K562 (cell line): ENCODE measurements at regions not wholly inside any gene's neighbourhood (a gene's known extent, or its start where the extent isn't known, plus 50 kb on each side); places are given as distances from the start of the nearest gene placed in this dataset.

Experiments used
- ATAC-seq: fragments of 200-7000 bp; cut with Tn5 transposase; 3 replicates; pipeline ENCODE4 v1.9.1; 2020; ENCODE audit warnings: moderate library complexity
- BruUV-seq: library from RNA; stranded (reverse); fragments of 400-500 nt; replicated peaks from 2 replicates; lab custom pipeline; 2021; lab: Mats Ljungman, UMichigan
- CTCF ChIA-PET: fragments of 300-600 bp; formaldehyde crosslinking; extraction: SDS; loops from one replicate; lab custom pipeline; 2021; ENCODE audit warnings: low intra/inter-chr PET ratio; lab: Yijun Ruan, JAX
- POLR2A ChIA-PET: fragments of 300-600, 350-650 bp; sonication (Branson Sonifier 250); formaldehyde crosslinking; extraction: SDS; loops from one replicate; lab custom pipeline; 2021; ENCODE audit warnings: antibody characterized with exemption, inconsistent platforms; lab: Yijun Ruan, JAX
- DNase-seq, 4 experiments: peaks; one replicate each; pipeline versions ENCODE4 v3.0.0 to v3.0.0-alpha.2; 2011 to 2018; ENCODE audit warnings: low spot score in 3 of 4, mixed read lengths in 3 of 4; ENCODE audit errors: extremely low read depth in 1 of 4
- FAIRE-seq: peaks from 2 replicates; lab custom pipeline; 2011; peaks lifted over from hg19 to GRCh38; lab: Jason Lieb, UNC
- H2AFZ ChIP-seq: 2 replicates; pipeline ENCODE4 v1.6.0; 2011; ENCODE audit warnings: low read depth, low read length, control low read depth, inconsistent platforms
- H3K27ac ChIP-seq: fragments of 200-600 bp; 3 replicates; pipeline ENCODE4 v1.8.0; 2011; ENCODE audit warnings: low read depth, mild to moderate bottlenecking, control low read depth, inconsistent platforms, low read length, moderate library complexity, mixed read lengths; ENCODE audit errors: extremely low read depth
- H3K27me3 ChIP-seq, 2 experiments: fragments of 300-600 bp in 1 of 2; 2 replicates in 1 of 2; 3 replicates in 1 of 2; pipeline versions ENCODE4 v1.6.0 to v1.8.0; 2011; ENCODE audit warnings: inconsistent platforms in 2 of 2, low read length in 2 of 2, mild to moderate bottlenecking in 1 of 2, mixed read lengths in 1 of 2, moderate library complexity in 1 of 2; ENCODE audit not compliant: control insufficient read depth in 2 of 2, insufficient read depth in 2 of 2
- H3K36me3 ChIP-seq: fragments of 300-600 bp; 3 replicates; pipeline ENCODE4 v1.8.0; 2011; ENCODE audit warnings: mild to moderate bottlenecking, low read length, inconsistent platforms; ENCODE audit not compliant: control insufficient read depth, insufficient read depth
- H3K4me1 ChIP-seq, 2 experiments: fragments of 200-600 bp in 1 of 2; replicated peaks in 1 of 2; 2 replicates in 1 of 2; 3 replicates in 1 of 2; pipeline versions ENCODE4 v1.5.1 to v1.8.0; 2011; ENCODE audit warnings: inconsistent platforms in 2 of 2, low read length in 2 of 2, mild to moderate bottlenecking in 1 of 2, mixed read lengths in 1 of 2, moderate library complexity in 1 of 2; ENCODE audit not compliant: control insufficient read depth in 2 of 2, insufficient read depth in 2 of 2
- H3K4me2 ChIP-seq: 2 replicates; pipeline ENCODE4 v1.6.1; 2011; ENCODE audit warnings: low read length, control low read depth, inconsistent platforms, mixed read lengths; ENCODE audit not compliant: insufficient read depth
- H3K4me3 ChIP-seq: fragments of 200-600 bp; sonication (generic), shearing (Covaris generic); 2 replicates; pipeline ENCODE4 v1.5.1; 2016; ENCODE audit warnings: control low read depth, inconsistent platforms
- H3K79me2 ChIP-seq: fragments of 200-600 bp; 3 replicates; pipeline ENCODE4 v1.8.0; 2011; ENCODE audit warnings: low read length, inconsistent platforms; ENCODE audit not compliant: control insufficient read depth, insufficient read depth
- H3K9ac ChIP-seq, 2 experiments: 2 replicates each; pipeline versions ENCODE4 v1.6.0 to v1.6.1; 2011; ENCODE audit warnings: low read depth in 2 of 2, low read length in 2 of 2, control low read depth in 1 of 2, inconsistent platforms in 1 of 2, mild to moderate bottlenecking in 1 of 2, mixed read lengths in 1 of 2; ENCODE audit not compliant: insufficient read depth in 1 of 2
- H3K9me1 ChIP-seq: one replicate; pipeline ENCODE4 v1.6.0; 2011; ENCODE audit warnings: inconsistent platforms, mild to moderate bottlenecking, low read length, moderate library complexity; ENCODE audit not compliant: control insufficient read depth, insufficient read depth
- H3K9me3 ChIP-seq: replicated peaks from 2 replicates; pipeline ENCODE4 v1.5.1; 2011; ENCODE audit warnings: low read depth, low read length, inconsistent platforms; ENCODE audit not compliant: control insufficient read depth, insufficient read depth
- H4K20me1 ChIP-seq: replicated peaks from 2 replicates; pipeline ENCODE4 v1.6.1; 2011; ENCODE audit warnings: low read length, inconsistent platforms, mixed read lengths; ENCODE audit not compliant: control insufficient read depth, insufficient read depth
- CC2D1A ChIP-seq: fragments of 450-650 bp; IDR thresholded peaks from 2 replicates; pipeline ENCODE4 v1.6.1; 2017; ENCODE audit warnings: mild to moderate bottlenecking
- CREB3L1 ChIP-seq: fragments of 450-650 bp; IDR thresholded peaks from 2 replicates; pipeline ENCODE4 v1.6.1; 2014; ENCODE audit warnings: low read depth, mild to moderate bottlenecking, moderate library complexity, borderline replicate concordance
- CSDE1 ChIP-seq, 2 experiments: fragments of 450-650 bp; IDR thresholded peaks; 2 replicates each; pipeline ENCODE4 v1.6.1; 2016; ENCODE audit warnings: mild to moderate bottlenecking in 1 of 2
- CXXC5 ChIP-seq: fragments of 250-450 bp; sonication (Bioruptor Pico); IDR thresholded peaks from 2 replicates; pipeline ENCODE4 v1.8.0; 2022; ENCODE audit warnings: inconsistent platforms, mild to moderate bottlenecking, moderate library complexity
- E2F8 ChIP-seq: fragments of 450-650 bp; IDR thresholded peaks from 2 replicates; pipeline ENCODE4 v1.7.1; 2018; ENCODE audit warnings: mild to moderate bottlenecking, low read depth; ENCODE audit not compliant: partially characterized antibody
- HNRNPK ChIP-seq: fragments of 200-400 bp; formaldehyde crosslinking; IDR thresholded peaks from one replicate; pipeline ENCODE4 v1.6.1; 2018; ENCODE audit warnings: mild to moderate bottlenecking, low read depth, low read length; ENCODE audit not compliant: poor library complexity, severe bottlenecking
- IRF9 ChIP-seq: fragments of 450-650 bp; IDR thresholded peaks from 2 replicates; pipeline ENCODE4 v1.6.1; 2016; ENCODE audit warnings: missing biosample characterization, missing genetic modification characterization
- KDM4B ChIP-seq, 2 experiments: fragments of 450-650 bp in 1 of 2; sonication (generic) in 1 of 2; IDR thresholded peaks; 2 replicates each; pipeline ENCODE4 v1.6.1; 2016 to 2017; ENCODE audit warnings: borderline replicate concordance in 2 of 2, antibody characterized with exemption in 1 of 2, low read depth in 1 of 2, mild to moderate bottlenecking in 1 of 2
- KLF1 ChIP-seq: fragments of 450-650 bp; IDR thresholded peaks from 2 replicates; pipeline ENCODE4 v1.6.1; 2016; ENCODE audit warnings: missing genetic modification characterization, missing compliant biosample characterization
- MLX ChIP-seq, 2 experiments: fragments of 450-650 bp in 1 of 2; sonication (generic) in 1 of 2; formaldehyde crosslinking; conservative IDR thresholded peaks; 2 replicates each; pipeline versions ENCODE4 v1.4.0 to v1.8.1; 2020 to 2022; ENCODE audit warnings: mild to moderate bottlenecking in 1 of 2, missing genetic modification reagents in 1 of 2
- SP1 ChIP-seq: sonication (generic); formaldehyde crosslinking; IDR thresholded peaks from 2 replicates; pipeline ENCODE4 v1.8.1; 2022; ENCODE audit warnings: mild to moderate bottlenecking, missing genetic modification reagents
- ZBTB5 ChIP-seq: fragments of 450-650 bp; IDR thresholded peaks from 2 replicates; pipeline ENCODE4 v1.6.1; 2017; ENCODE audit warnings: antibody characterized with exemption
- ZNF3 ChIP-seq: fragments of 250-450 bp; sonication (Bioruptor Pico); IDR thresholded peaks from 2 replicates; pipeline ENCODE4 v1.5.0; 2021; ENCODE audit warnings: mild to moderate bottlenecking, moderate library complexity
- ZNF408 ChIP-seq: fragments of 250-450 bp; sonication (Bioruptor Pico); IDR thresholded peaks from 2 replicates; pipeline ENCODE4 v1.4.0; 2020; ENCODE audit warnings: low read depth, mild to moderate bottlenecking, moderate library complexity
- WGBS: fragments of 100-300 bp; shearing (Covaris generic); methylation state at CpG from one replicate; pipeline ENCODE4 v1.1.6; 2016; ENCODE audit warnings: low coverage, mixed read lengths; ENCODE audit not compliant: insufficient coverage; ENCODE audit errors: missing lambda C conversion rate; 5-methylcytosine and 5-hydroxymethylcytosine counted together
- in situ Hi-C: fragments of 300-500 bp; cut with MboI; formaldehyde crosslinking; loops from 4 replicates; pipeline ENCODE4 v1.15.0; 2018; ENCODE audit warnings: inconsistent platforms, mixed read lengths
- intact Hi-C: fragments of 100-400 bp; cut with micrococcal nuclease; formaldehyde crosslinking; loops from 2 replicates; pipeline ENCODE4 v1.14.2; 2022

- intact Hi-C loops (no loop called here), in situ Hi-C loops (no loop called here)
- BruUV-seq: no TSS peak
- FAIRE-seq: no peak
- Histone ChIP-seq H3K4me3 (no peak overlapping the region), H3K4me1 (no peaks in the 10 kb centered on the region), H2AFZ (no peak overlapping the region), H3K27me3 (no peaks in the 10 kb centered on the region), H3K79me2 (no peaks in the 10 kb centered on the region), H3K36me3 (no peaks in the 10 kb centered on the region), H3K4me2 (no peak overlapping the region), H4K20me1 (no peaks in the 10 kb centered on the region), H3K9me1 (no peaks in the 10 kb centered on the region), H3K9me3 (no peaks in the 10 kb centered on the region; the same call in 1 of the 2 replicates), H3K9ac (no peak overlapping the region), H3K27ac (no peak overlapping the region)
- ATAC-seq: no peak
- POLR2A ChIA-PET: no interaction called here
- DNase-seq: no peak
- CTCF ChIA-PET: no interaction called here
- WGBS: 2% methylated on average over 7 of the region's 7 CpGs
- no peak for TF ChIP-seq HNRNPK
- TF ChIP-seq IRF9 (tag): no peak
- TF ChIP-seq E2F8: no peak
- no peak for TF ChIP-seq CREB3L1
- TF ChIP-seq CC2D1A: no peak
- TF ChIP-seq MLX (CRISPR knock-in tag; conservative IDR thresholded peaks at IDR 0.05): no peak
- no peak for TF ChIP-seq CXXC5 (CRISPR knock-in tag)
- TF ChIP-seq SP1 (CRISPR knock-in tag): no peak
- no peak for TF ChIP-seq ZBTB5
- no peak for TF ChIP-seq ZNF408 (CRISPR knock-in tag)
- no peak for TF ChIP-seq KLF1 (tag)
- no peak for TF ChIP-seq CSDE1 (IDR thresholded peaks at IDR 0.05)
- no peak for TF ChIP-seq ZNF3
- no peak for TF ChIP-seq KDM4B (IDR thresholded peaks at IDR 0.05; ENCODE audit: borderline replicate concordance in 2 of 2, low read depth in 1 of 2)
Measured at GRCh38 chr5:4647955-4648354, 492.2 kb upstream of the ADAMTS16 start.
